OCI-LY3 (cell line): ENCODE measurements at regions not wholly inside any gene's neighbourhood (a gene's known extent, or its start where the extent isn't known, plus 50 kb on each side); places are given as distances from the start of the nearest gene placed in this dataset.

Experiments used
- H2AFZ ChIP-seq: fragments of 200-600, 300-600 bp; shearing (Covaris generic); 2 replicates; pipeline ENCODE4 v1.6.0; 2014; ENCODE audit warnings: antibody characterized with exemption, low read depth, low read length
- H3K27ac ChIP-seq: fragments of 200-600, 300-600 bp; sonication (generic); 2 replicates; pipeline ENCODE4 v1.5.1; 2014; ENCODE audit warnings: mild to moderate bottlenecking, low read length, moderate library complexity, mixed read lengths
- H3K27me3 ChIP-seq: fragments of 200-600, 300-600 bp; sonication (generic); 2 replicates; pipeline ENCODE4 v1.6.1; 2014; ENCODE audit warnings: low read depth, low read length, mixed read lengths
- H3K36me3 ChIP-seq: fragments of 200-600, 300-600 bp; sonication (generic); replicated peaks from 2 replicates; pipeline ENCODE3; 2014; ENCODE audit warnings: low read depth, low read length, mixed read lengths
- H3K4me1 ChIP-seq: fragments of 300-600, 200-600 bp; sonication (generic); 2 replicates; pipeline ENCODE4 v1.6.1; 2014; ENCODE audit warnings: low read length, mixed read lengths
- H3K4me2 ChIP-seq: fragments of 200-600, 300-600 bp; sonication (generic); 2 replicates; pipeline ENCODE4 v1.6.1; 2014; ENCODE audit warnings: low read length, mixed read lengths
- H3K4me3 ChIP-seq: fragments of 300-600, 200-600 bp; sonication (generic); 2 replicates; pipeline ENCODE4 v1.5.1; 2014; ENCODE audit warnings: antibody characterized with exemption, mild to moderate bottlenecking, low read length, moderate library complexity
- H3K79me2 ChIP-seq: fragments of 300-600, 200-600 bp; shearing (Covaris generic); 2 replicates; pipeline ENCODE4 v1.6.1; 2014; ENCODE audit warnings: mild to moderate bottlenecking, low read length, mixed read lengths
- H3K9ac ChIP-seq: fragments of 300-600, 200-600 bp; shearing (Covaris generic); 2 replicates; pipeline ENCODE4 v1.6.0; 2014; ENCODE audit warnings: mild to moderate bottlenecking, low read length, moderate library complexity
- H3K9me3 ChIP-seq: fragments of 200-600, 300-600 bp; shearing (Covaris generic); 2 replicates; pipeline ENCODE4 v1.6.1; 2014; ENCODE audit warnings: low read length, mixed read lengths; ENCODE audit not compliant: insufficient read depth
- H4K20me1 ChIP-seq: fragments of 200-600, 300-600 bp; sonication (generic); 2 replicates; pipeline ENCODE4 v1.6.1; 2016; ENCODE audit warnings: low read length, mixed read lengths; ENCODE audit not compliant: insufficient read depth
- CTCF ChIP-seq: fragments of 200-600, 300-600 bp; sonication (generic); IDR thresholded peaks from 2 replicates; pipeline ENCODE4 v1.5.1; 2014; ENCODE audit warnings: antibody characterized with exemption, low read length, low read depth
- EZH2phosphoT487 ChIP-seq: fragments of 200-600 bp; shearing (Covaris generic); IDR thresholded peaks from 2 replicates; pipeline ENCODE4 v1.6.1; 2018; ENCODE audit warnings: antibody characterized with exemption, mixed run types, low read depth

- no peak for TF ChIP-seq CTCF
- no peak for TF ChIP-seq EZH2phosphoT487
Measured at GRCh38 chr4:8688908-8689445, 96.4 kb downstream of the CPZ start.

GRCh38 chr4:8688041-8688907 lies 95.7 kb downstream of the CPZ start:
- Histone ChIP-seq H3K27ac (no peak overlapping the region), H2AFZ (no peak overlapping the region), H3K27me3 (no peaks in the 10 kb centered on the region; the same call in 1 of the 2 replicates), H3K9me3 (no peaks in the 10 kb centered on the region), H3K79me2 (no peaks in the 10 kb centered on the region), H3K9ac (no peak overlapping the region), H3K4me3 (no peak overlapping the region), H3K4me1 (no peaks in the 10 kb centered on the region), H3K4me2 (no peak overlapping the region), H4K20me1 (no peaks in the 10 kb centered on the region), H3K36me3 (no peaks in the 10 kb centered on the region)
- TF ChIP-seq EZH2phosphoT487: no peak
- peak; percentile 28 for TF ChIP-seq CTCF

More at GRCh38 chr4:8688908-8689445, 96.4 kb downstream of the CPZ start:
- Histone ChIP-seq H2AFZ (no peak overlapping the region), H3K79me2 (no peaks in the 10 kb centered on the region), H3K27me3 (no peaks in the 10 kb centered on the region; the same call in 1 of the 2 replicates), H3K4me2 (no peak overlapping the region), H3K36me3 (no peaks in the 10 kb centered on the region), H3K4me1 (no peaks in the 10 kb centered on the region), H3K27ac (no peak overlapping the region), H3K9ac (no peak overlapping the region), H3K4me3 (no peak overlapping the region), H4K20me1 (no peaks in the 10 kb centered on the region), H3K9me3 (no peaks in the 10 kb centered on the region)

- Histone ChIP-seq H3K79me2 (no peaks in the 10 kb centered on the region), H3K27me3 (no peaks in the 10 kb centered on the region), H3K36me3 (no peaks in the 10 kb centered on the region), H2AFZ (no peak overlapping the region), H3K4me1 (peaks cover 9% of the 10 kb centered on the region), H3K4me2 (no peak overlapping the region), H3K9me3 (no peaks in the 10 kb centered on the region), H3K9ac (no peak overlapping the region), H3K4me3 (no peak overlapping the region), H4K20me1 (no peaks in the 10 kb centered on the region), H3K27ac (no peak overlapping the region)
- TF ChIP-seq EZH2phosphoT487: no peak
- TF ChIP-seq CTCF: no peak
Measured at GRCh38 chr4:8687083-8687482, 94.5 kb downstream of the CPZ start.

GRCh38 chr4:8685831-8686230 lies 93.3 kb downstream of the CPZ start:
- H4K20me1 ChIP-seq: no peaks in the 10 kb centered on the region
- TF ChIP-seq CTCF (no peak), EZH2phosphoT487 (no peak)
- H2AFZ ChIP-seq: no peak overlapping the region
- H3K4me3 ChIP-seq: no peak overlapping the region
- H3K4me2 ChIP-seq: no peak overlapping the region
- no peak overlapping the region for H3K27ac ChIP-seq
- H3K9me3 ChIP-seq: no peaks in the 10 kb centered on the region
- no peak overlapping the region for H3K9ac ChIP-seq
- no peaks in the 10 kb centered on the region for H3K79me2 ChIP-seq
- peaks cover 21% of the 10 kb centered on the region for H3K4me1 ChIP-seq
- H3K27me3 ChIP-seq: no peaks in the 10 kb centered on the region
- H3K36me3 ChIP-seq: no peaks in the 10 kb centered on the region
